ENCODE measurements at regions not wholly inside any gene's neighbourhood (a gene's known extent, or its start where the extent isn't known, plus 50 kb on each side); places are given as distances from the start of the nearest gene placed in this dataset.
A peak's percentile ranks its signal among the peaks of the same experiment; 100 is the strongest.
"Not testable (repeated sequence)": the region's sequence is repeated elsewhere in the genome, so short reads cannot be mapped to it uniquely, and the experiment has no call there.

GRCh38 chr3:21898316-21898715 is 147.3 kb upstream of the ZNF385D start:
- DNase-seq: no peak

GRCh38 chr3:21901484-21901883 is 150.5 kb upstream of the ZNF385D start:
- DNase-seq: no peak

DNA sequence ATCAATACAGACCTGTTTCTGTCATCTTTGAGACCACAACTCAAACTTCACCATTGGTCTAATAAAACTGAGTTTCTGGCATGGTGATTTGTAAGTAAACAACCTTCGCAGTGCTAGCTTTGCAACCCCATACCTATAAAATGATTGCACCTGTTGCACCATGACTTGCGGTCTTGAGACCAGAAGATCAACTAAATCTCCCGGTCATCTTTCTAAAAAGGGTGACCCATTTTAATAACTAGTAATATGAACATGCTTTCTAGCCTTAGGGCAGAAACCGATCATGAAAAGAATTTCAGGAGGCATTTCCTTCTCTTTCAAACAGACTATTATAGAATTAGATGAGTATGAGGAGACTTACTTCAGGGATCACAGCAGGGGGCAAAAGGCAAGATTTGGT is 151.9 kb upstream of the ZNF385D start:
- DNase-seq: no peak

DNA sequence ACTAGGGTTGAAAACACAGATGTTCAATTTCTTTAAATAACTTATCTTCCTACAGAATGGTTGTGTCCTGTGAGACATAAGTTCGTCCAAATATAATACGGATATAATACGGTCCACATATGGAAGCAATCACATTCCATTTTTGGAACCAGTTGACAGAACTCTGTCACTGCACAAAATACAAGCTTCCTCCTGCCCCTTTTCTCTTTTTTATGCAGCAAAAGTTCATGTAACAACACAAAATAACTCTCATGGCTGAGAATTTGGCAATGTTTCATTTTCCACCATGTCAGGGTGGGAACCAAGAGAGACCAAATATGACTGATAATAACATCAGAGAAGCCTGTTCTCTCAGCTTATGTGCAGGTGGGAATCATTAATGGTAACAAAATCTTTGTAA is 158.1 kb upstream of the ZNF385D start:
- no peak for DNase-seq

- DNase-seq: peak; percentile 18
Measured at GRCh38 chr3:21912711-21913110, 161.7 kb upstream of the ZNF385D start.

DNA sequence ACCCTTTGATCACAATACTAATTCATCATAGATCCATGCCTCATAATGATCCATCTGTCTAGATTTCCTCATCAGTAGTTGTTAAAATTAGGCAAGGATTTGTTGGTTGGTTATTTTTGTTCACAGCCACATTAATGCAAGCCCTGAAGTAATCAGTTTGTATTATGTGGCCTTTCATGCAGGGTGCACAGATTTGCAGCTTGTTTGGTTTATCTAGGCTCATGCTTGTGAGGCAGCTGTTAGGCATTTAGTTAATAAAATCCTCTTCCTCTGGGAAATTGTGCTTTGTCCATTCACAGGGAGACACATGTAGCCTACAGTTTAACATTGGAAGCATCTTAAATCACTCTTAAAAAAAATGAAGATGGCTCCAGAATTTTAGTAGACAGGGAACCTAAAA is 162.8 kb upstream of the ZNF385D start:
- peak; percentile 74 for DNase-seq

DNA sequence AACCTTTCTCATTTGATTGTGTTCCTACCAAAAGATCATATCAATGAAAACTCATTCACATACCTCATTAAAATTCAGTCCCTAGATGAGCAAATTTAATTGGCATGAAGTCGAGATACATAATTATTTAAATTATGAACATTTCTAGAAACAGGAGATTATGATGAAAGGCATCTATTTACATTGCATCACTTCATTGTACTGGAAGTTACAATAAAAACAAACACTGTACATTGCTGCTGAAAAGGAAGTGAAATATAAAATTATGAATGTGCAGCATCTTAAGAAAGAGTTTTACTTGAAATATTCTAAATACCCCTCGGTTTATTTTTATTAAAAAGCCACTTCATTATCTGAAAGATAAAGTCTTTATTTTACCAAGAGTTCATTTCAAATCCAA is 163.4 kb upstream of the ZNF385D start:
- peak; percentile 6 for DNase-seq

DNA sequence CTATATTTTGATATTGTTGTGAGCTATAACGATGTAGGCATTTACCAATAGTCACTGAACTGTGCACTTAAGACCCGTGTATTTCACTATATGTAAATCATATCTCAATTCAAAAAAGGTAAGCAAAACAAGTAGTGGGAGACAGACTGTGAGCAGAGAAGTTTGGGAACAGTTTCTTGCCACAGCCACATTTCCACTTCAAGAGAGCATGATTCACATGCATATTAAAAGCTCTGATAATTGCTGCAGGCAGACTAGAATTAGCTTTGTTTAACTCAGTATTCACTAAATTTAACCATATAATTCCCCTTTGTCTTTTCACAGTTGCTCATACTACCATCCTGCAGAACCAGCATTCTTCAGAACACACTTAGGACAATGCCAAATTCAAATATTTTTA is 168.4 kb upstream of the ZNF385D start:
- no peak for DNase-seq

- DNase-seq: peak; percentile 87
Measured at GRCh38 chr3:21920421-21920861, 169.4 kb upstream of the ZNF385D start.

DNA sequence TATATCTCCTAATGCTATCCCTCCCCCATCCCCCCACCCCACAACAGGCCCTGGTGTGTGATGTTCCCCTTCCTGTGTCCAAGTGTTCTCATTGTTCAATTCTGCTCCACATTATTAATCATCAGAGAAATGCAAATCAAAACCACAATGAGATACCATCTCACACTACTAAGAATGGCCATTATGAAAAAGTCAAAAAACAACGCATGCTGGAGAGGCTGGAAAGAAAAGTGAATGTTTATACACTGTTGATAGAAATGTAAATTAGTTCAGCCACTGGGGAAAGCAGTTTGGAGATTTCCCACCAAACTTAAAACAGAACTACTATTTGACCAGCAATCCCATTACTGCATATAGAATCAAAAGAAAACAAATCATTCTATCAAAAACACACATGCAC is 172.1 kb upstream of the ZNF385D start:
- peak; percentile 6 for DNase-seq

DNA sequence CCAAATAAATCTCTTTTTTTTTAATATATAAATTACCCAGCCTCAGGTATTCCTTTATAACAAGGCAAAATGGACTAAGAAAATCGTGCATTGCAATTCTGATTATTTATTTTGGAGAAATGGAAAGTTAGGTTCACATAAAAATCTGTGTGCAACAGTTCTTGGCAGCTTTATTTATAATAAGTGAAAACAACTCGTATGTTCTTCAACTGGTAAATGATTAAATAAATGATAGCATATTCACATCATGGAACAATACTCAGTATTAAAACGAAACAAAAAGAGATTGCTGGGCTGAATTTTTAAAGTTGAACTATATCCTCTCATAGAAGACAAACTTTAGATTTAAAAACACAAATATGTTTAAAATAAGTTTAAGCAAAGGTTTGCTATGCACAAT is 176.3 kb upstream of the ZNF385D start:
- no peak for DNase-seq

DNA sequence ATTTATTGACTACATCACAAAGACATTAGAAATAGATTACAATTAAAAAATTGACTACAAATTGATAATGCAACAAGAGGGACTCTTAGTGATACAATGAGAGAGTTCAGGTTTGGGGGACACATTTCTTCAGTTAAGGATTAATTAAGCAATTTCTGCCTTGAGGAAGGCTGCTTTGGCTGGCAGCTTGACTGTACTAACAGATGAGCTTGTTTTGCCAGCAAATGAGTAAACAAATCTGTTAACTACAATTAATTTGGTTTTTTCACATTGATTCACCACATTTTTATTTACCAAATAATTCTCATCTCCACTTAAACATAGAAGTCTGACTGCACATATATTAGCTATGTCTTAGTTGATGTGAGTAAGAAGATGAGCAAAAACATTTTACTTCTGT is 183.6 kb upstream of the ZNF385D start:
- DNase-seq: no peak

DNA sequence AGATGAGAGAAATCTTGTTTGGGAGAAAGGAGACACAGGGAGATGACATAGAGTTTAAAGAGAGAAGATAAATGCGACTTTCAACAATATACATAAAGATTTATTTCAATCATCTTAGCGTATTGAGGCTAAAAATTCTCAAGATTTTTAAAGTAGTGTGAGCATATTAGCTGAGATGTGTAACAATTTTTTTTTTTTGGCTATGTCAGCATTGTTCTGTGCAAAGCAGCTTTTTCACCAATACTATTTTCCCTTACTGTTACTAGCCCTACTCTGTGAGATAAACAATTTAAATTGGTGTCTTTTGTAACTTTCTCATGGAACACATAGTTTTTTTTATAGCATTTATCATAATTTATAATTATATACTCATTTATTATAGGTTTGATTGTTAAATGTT is 185.2 kb upstream of the ZNF385D start:
- DNase-seq: no peak

- DNase-seq: no peak
Measured at GRCh38 chr3:21938267-21938681, 187.3 kb upstream of the ZNF385D start.

DNA sequence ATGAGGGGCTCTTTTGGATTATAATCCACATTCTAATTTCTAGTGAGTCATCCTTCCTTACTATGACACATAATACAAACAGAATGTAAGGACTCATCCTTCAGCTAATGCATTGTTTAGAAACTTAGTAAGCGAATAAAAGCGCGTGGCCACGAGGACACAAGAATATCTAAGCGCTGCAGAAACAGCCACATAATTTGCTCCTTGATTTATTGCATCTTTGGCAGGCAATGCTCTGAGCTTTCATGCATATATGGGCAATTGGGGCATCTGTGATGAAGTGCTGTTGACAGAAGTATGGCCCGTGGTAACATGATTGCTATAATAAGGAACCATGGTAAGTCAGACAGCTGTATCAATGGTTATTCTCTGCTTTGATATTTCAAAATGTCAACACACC is 191.3 kb upstream of the ZNF385D start:
- peak; percentile 92 for DNase-seq

DNA sequence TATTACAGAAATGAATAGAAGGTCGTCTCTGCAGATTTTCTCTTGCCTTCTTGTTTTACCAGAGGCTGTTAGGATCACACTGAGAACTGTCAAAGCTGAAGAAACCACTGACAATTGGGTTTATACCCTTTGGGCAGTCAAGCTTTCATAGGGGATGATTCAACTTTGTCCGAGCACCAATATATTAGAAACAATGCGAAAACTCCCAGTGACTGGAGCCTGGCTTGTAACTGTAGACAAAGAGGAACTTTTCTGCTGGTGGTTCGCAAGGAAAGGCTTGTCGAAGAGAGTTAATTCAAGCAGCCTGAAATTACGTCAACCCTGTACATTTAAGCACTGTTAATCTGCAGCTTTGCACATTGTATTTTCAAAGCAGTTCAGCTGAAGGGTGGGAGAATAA is 193.2 kb upstream of the ZNF385D start:
- no peak for DNase-seq

GRCh38 chr3:21952856-21953255 is 201.8 kb upstream of the ZNF385D start:
- DNase-seq: no peak

DNA sequence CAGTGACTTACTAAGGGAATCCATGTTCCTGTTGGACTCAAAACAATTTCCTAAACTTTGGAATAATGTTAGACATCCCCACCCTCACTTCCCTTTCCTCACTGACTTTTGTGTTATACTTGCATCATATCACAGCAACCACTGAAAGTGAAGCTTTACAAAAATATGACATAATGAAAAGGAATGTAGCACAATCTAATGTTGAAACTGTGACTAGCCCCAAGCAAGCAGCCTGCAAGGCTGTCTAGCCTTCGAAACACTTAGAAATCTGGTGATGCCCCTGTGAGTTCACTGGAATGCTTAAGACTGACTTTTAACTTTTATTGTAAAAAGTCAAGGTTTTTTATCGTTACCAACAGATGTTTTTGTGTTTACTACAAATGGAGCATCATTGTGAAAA is 203.7 kb upstream of the ZNF385D start:
- DNase-seq: peak; percentile 79

GRCh38 chr3:21955406-21955805 is 204.4 kb upstream of the ZNF385D start:
- no peak for DNase-seq

DNA sequence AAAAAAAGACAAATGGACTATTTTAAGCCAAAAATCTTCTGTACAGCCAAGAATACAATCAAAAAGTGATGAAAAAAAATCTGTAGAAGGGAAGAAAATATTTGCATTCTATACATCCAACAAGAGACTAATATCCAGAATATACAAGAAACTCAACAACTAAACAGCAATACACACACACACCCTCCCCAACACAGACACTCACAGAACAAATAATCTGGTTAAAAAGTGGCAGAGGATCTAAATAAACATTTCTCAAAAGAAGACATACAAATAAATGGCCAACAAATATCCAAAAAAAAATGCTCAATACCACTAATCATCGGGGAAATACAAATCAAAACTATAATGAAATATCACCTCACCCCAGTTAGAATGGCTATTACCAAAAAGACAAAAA is 209.0 kb upstream of the ZNF385D start:
- DNase-seq: no peak

- DNase-seq: peak; percentile 36
Measured at GRCh38 chr3:21962456-21962855, 211.4 kb upstream of the ZNF385D start.

GRCh38 chr3:21966457-21966856 is 215.4 kb upstream of the ZNF385D start:
- not testable (repeated sequence) for DNase-seq

DNA sequence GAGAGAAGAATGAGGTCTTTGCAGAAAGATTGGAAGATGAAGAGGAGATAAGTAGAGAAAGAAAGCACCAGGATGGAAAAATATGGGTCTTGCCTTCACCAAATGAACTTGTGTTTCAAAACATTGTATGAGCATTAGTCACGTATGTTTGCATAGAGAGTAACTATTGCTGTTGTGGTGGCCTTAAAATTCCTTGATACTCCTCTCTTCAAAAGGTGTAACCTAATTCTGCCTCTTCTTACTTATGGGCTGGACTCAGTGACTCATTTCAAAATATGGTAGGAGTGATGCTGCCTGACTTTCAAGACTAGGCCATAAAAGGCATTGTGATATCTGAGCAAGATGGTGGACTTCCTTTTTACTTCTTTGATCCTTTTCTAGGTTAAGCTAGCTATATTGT is 228.7 kb upstream of the ZNF385D start:
- DNase-seq: peak; percentile 59

- DNase-seq: no peak
Measured at GRCh38 chr3:21989341-21990042, 238.5 kb upstream of the ZNF385D start.

GRCh38 chr3:21991061-21991460 is 240.1 kb upstream of the ZNF385D start:
- no peak for DNase-seq
